GM21529 (cell line): ENCODE measurements at regions not wholly inside any gene's neighbourhood (a gene's known extent, or its start where the extent isn't known, plus 50 kb on each side); places are given as distances from the start of the nearest gene placed in this dataset.

ENCODE experiments used
- ATAC-seq: cut with Tn5 transposase; IDR thresholded peaks from one replicate; pipeline ENCODE4 v1.9.1; 2021; ENCODE audit not compliant: unreplicated experiment

DNA sequence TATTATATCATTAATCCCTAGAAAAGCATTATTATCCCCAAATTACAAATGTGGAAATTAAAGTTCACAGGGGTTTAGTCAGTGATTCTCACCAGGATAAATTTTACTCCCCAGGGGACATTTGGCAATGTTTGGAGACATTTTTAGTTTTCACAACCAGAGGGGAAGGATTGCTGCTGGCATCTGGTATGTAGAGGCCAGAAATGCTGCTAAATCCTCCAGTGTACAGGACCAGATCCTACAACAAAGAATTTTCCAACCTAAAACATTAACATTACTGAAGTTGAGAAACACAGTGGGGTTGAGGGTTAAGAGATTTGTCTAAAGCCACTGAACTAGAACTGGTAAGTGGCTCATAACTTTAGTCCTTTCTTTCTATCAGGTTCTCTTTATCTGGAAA, 162.0 kb upstream of the SYT6 start:
- ATAC-seq: no peak

- no peak for ATAC-seq
These were observed 160.9 kb upstream of the SYT6 start for GRCh38 chr1:114314576-114314975.

DNA sequence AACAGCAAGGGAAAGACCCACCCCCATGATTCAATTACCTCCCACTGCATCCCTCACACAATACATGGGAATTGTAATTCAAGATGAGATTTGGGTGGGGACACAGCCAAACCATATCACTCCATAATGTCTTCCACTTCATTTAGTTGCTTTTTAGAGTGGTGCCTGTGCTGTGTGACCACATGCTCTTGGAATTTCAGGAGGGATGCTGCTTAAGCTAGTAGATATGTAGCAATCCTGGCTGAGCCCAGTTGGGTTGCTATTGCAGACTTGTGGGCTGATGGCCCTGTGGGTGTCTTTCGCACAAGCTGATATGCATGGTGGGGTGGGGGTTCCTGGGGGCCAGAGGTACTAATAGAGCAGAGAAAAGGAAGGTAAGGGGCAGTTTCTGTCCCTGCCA, 160.4 kb upstream of the SYT6 start:
- ATAC-seq: no peak

DNA sequence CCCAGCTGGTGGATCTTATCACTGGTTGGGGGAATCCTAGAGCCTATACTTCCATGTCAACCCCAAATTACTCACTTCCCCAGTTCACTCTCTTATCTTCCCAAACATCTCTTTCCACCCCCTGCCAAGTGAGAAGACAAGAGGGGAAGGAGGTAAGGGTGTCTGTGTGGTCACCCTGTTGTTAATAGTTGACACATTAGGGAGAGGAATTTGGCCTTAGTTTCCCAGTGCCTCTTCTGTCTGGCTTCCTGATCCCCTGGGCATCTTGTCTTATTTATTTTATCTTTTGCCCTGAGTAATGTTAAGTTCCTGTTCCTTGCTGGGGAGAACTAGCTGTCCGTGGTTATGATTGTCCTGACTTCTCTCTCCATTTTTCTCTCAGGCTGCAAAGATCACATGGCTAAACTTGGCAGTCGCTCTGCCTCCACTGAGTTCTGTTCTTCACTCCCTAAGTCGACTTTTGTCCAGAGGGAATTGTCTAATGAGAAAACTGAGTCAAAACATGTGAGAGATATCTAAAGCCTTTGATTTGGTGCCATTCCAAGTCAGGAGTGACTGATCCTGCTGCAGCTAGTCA, 157.1 kb upstream of the SYT6 start:
- no peak for ATAC-seq

DNA sequence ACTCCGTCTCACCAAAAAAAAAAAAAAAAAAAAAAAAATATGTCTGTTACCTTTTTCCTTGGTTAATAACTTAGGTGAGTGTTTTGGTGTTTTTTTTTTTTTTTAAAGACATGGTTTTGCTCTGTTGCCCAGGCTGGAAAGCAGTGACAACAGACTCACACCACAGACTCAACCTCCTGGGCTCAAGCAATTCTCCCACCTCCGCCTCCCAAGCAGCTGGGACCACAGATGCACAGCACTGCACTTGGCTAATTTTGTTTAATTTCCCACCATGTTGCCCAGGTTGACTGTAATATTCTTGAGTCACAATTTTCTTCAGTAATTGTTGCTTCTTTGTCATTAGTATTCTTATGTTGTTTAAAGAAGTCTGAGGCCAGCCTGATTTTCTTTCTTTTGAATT, 149.2 kb upstream of the SYT6 start:
- ATAC-seq: no peak

DNA sequence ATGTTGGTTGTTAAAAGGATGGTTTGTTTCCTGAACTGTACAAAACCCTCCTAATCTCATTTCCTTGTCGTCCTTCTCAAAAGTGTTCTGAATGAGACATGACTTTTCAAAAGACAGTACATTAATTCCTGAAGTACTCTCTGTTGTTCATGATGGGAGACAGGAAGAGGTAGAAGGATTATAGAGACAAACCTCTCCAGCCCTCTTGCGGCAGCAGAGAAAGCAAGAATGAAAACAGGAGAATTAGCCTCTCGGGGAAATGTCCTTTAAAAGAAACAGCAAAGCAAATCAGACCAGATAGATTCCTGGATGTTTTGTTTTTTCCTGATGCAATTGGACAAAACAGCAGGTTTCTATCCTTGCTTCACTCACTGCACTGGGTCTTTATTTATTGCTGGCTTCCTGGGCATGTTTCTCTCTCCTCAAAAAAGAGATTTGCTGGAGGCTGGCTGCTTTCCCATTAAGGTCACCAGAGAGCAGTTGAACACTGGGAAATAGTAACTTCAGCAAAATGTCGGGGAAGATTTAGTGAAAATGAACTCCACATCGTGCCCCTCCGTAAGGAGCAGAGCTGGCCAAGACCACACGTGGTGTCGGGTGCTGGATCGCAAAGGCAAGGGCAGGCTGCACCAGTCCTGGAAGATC, 145.8 kb upstream of the SYT6 start:
- ATAC-seq: no peak

GRCh38 chr1:114298008-114298407, 144.3 kb upstream of the SYT6 start:
- no peak for ATAC-seq

DNA sequence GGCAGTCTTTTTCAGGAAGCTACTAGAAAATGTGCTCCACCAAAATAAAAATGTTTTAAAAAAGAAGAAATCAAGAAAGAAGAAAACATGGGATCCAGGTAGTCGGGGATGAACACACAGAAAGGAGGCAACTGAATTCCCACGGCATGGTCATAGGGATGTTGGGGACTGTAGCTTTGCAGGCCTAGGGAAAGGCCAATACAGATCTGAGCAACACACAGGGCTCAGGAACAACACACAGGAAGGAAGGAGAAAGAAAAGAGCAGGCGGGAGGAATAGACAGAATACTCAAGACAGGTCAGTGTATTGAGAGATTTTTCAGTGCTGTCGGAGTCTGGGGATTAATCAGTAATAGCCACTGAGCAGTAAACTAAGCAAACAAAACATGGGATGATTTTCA, 142.7 kb upstream of the SYT6 start:
- no peak for ATAC-seq

- no peak for ATAC-seq
These were observed 141.7 kb upstream of the SYT6 start for GRCh38 chr1:114295321-114295720.

- no peak for ATAC-seq
These were observed 139.2 kb upstream of the SYT6 start for GRCh38 chr1:114292835-114293234.

GRCh38 chr1:114292194-114292593, 138.5 kb upstream of the SYT6 start:
- no peak for ATAC-seq

DNA sequence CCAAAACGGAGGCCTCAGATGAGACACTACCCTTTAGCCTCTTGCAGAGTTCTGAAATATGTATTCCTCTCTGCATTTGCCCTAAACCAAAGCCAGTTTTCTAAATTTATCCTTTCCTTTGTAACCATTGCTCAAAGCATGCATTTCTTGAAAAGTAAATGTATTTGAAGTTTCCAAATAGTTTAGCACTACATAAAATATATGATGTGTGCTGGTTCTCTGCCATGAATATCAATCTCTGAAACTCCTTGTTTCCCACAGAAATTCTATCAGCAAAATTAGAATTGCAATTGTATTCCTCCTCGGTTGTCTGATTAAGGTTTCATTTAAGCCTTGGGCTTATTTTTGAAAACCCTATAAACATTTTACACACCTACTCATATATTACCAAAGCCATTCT, 137.1 kb upstream of the SYT6 start:
- ATAC-seq: no peak

- ATAC-seq: no peak
These were observed 136.7 kb upstream of the SYT6 start for GRCh38 chr1:114290341-114290740.

GRCh38 chr1:114289824-114290223, 136.2 kb upstream of the SYT6 start:
- no peak for ATAC-seq

- ATAC-seq: no peak
These were observed 135.6 kb upstream of the SYT6 start for GRCh38 chr1:114289306-114289705.

DNA sequence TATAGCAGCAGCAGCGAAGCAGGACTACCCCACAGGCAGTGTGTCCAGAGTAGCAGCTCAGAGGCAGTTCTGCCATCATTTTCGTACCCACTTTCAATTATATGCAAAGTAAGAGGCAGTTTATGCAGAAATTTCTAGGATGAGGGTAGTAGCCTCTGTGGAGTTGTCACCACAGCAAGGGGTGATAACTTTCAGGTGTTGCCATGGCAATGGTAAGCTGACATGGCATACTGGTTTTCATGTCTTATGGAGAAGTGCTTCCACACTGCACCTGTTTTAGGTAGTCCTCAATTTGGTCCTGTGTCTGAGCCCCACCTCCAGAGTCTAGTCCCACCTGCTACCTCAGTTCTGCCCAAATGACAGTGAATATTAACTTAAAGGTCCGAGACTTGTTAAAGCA, 133.3 kb upstream of the SYT6 start:
- ATAC-seq: no peak

GRCh38 chr1:114286179-114286578, 132.5 kb upstream of the SYT6 start:
- no peak for ATAC-seq

DNA sequence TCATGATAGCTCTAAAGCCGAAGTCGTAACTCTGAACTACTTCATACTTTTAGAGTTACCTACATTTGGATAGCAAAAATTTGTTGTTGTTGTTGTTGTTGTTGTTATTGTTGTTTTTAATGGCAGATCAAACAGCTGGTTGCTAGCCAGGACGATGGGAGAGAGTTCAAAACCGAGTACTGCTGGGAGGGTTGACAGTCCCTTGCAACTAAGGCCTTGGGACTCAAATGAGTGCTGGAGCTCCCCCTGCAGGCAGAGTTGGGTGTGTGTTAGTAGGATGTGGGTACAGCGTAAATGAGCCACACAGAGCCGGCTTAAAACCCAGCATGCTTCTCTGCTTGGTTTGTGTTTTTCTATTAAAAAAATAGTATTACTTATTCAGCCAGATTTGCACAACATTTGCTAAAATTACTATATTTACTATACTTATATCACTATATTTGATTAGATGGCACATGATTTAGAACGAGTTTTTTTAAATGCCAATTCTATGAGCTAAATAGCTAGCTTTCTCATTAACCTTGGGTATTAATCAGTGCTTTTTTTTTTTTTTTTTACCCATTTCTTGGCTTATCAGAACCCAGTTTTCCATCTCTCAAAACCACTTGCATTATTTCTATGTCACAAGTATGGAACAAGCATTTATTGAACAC, 129.2 kb upstream of the SYT6 start:
- peak; percentile 89 for ATAC-seq

DNA sequence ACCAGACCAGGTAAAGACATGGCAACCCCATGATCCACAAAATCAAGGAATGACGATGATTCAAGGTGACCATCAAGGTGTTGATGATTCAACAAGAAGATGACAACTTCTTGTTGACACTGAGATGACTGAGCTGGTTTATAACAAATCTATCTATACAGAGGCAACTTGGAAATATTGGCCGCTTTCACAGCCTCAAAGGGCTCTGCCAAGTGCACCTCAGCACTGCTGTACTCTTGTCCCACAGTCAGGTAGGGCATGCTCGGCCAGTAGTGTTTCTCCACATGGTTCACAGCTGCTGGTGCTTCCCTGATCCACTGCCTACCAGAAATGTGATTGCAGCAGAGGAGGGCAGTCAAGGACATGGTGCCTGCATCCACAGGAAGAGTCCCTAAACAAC, 125.2 kb upstream of the SYT6 start:
- ATAC-seq: no peak

DNA sequence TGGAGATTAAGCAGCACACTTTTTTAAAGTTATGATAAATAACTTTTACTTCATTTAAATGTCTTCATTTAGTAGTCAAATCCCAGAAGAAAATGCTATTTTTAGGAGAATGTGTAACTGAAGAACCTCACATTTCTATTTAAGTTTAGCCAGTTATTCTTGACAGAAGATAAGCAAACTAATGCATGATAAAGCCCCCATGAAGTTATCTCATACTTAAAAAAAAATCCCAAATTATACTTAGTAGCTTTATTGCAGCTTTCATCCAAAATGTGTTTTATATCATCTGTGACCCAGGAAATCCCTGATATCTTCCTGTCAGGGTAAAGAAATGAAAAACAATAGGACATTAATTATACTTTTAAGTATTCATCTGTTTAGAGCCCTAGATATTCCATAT, 124.8 kb upstream of the SYT6 start:
- ATAC-seq: no peak

GRCh38 chr1:114274621-114275317, 121.1 kb upstream of the SYT6 start:
- no peak for ATAC-seq

- ATAC-seq: no peak
These were observed 118.9 kb upstream of the SYT6 start for GRCh38 chr1:114272593-114272992.
